ENCODE measurements at regions not wholly inside any gene's neighbourhood (a gene's known extent, or its start where the extent isn't known, plus 50 kb on each side); places are given as distances from the start of the nearest gene placed in this dataset.

DNA sequence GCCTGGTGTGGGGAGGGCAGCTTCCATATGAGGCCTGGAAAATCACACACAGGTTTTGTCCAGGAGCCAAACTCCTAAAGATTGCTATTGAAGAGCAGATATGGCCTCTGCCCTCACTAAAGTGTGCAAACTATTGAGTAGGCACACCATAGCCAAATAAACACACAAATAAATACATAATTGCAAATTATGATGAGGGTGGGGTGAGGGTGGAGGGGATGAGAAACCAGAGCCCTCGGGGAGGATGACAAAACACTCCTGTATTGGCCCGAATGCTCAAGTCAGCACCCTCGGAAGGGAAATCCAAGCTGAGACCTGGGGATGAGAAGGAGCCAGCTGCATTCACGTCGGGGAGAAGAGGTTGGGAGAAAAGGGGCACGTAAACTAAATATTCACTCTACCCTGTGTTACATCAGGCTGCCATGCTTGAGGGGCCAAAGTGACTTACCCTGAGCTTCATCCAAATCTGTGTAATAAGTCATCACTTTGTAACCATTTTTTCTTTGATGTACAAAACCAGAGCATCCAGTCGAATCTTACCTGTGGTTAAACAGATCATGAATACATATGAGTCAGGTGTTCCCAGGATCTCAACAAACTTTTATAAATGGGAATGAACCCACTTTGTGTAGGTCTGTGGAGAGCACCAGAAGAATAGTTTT is 73.9 kb upstream of the PCSK1 start:
- Histone ChIP-seq H4K5ac (ENCODE audit: insufficient read length, low read depth, low read length) (no peak overlapping the region), H2AK5ac (ENCODE audit: insufficient read length, low read length) (no peak overlapping the region), H2BK12ac (ENCODE audit: insufficient read length, low read depth, low read length) (no peak overlapping the region), H2AFZ (ENCODE audit: low read length) (no peak overlapping the region), H3K18ac (ENCODE audit: insufficient read length, low read depth, low read length) (no peak overlapping the region), H3T11ph (ENCODE audit: low read length) (no peak overlapping the region), H2BK5ac (ENCODE audit: insufficient read length, low read length) (no peak overlapping the region), H3K9ac (ENCODE audit: extremely low read depth, insufficient read length, low read length) (no peak overlapping the region), H3K56ac (ENCODE audit: insufficient read length, low read depth, low read length) (no peak overlapping the region), H3K4me1 (ENCODE audit: insufficient read depth, low read length) (no peaks in the 10 kb centered on the region), H3K79me2 (ENCODE audit: insufficient read depth, low read length) (no peaks in the 10 kb centered on the region), H2BK20ac (ENCODE audit: low read depth, low read length, poor library complexity, severe bottlenecking) (no peak overlapping the region), H3K4me2 (ENCODE audit: insufficient read depth, insufficient read length, low read length) (no peak overlapping the region), H2BK15ac (ENCODE audit: low read depth, low read length) (no peak overlapping the region), H4K20me1 (ENCODE audit: control insufficient read depth, insufficient read depth, insufficient read length) (no peaks in the 10 kb centered on the region), H4K91ac (ENCODE audit: insufficient read length, low read depth, low read length) (no peak overlapping the region), H3K23me2 (ENCODE audit: insufficient read length, low read depth, low read length, poor library complexity, severe bottlenecking) (no peaks in the 10 kb centered on the region), H4K8ac (replicated peaks; ENCODE audit: insufficient read length, low read depth, low read length) (no peak overlapping the region), H3K79me1 (ENCODE audit: insufficient read depth, low read depth, low read length, poor library complexity, severe bottlenecking) (no peaks in the 10 kb centered on the region), H3K27ac (ENCODE audit: insufficient read length, low read depth, low read length) (no peak overlapping the region), H3K27me3 (ENCODE audit: insufficient read depth, low read length) (no peaks in the 10 kb centered on the region), H3K9me3 (ENCODE audit: control insufficient read depth, low read depth, low read length) (no peaks in the 10 kb centered on the region), H3K23ac (ENCODE audit: insufficient read length, low read depth, low read length) (no peak overlapping the region), H3K14ac (ENCODE audit: insufficient read depth, low read length) (no peak overlapping the region), H2BK120ac (ENCODE audit: low read depth, low read length, poor library complexity, severe bottlenecking) (no peak overlapping the region), H3K4ac (ENCODE audit: low read depth, low read length) (no peak overlapping the region)
- WGBS (ENCODE audit: extremely low coverage, insufficient read length, low lambda C conversion rate), result no CpG with 5 or more reads among the region's 7 CpGs
- TF ChIP-seq, protein P1, sequence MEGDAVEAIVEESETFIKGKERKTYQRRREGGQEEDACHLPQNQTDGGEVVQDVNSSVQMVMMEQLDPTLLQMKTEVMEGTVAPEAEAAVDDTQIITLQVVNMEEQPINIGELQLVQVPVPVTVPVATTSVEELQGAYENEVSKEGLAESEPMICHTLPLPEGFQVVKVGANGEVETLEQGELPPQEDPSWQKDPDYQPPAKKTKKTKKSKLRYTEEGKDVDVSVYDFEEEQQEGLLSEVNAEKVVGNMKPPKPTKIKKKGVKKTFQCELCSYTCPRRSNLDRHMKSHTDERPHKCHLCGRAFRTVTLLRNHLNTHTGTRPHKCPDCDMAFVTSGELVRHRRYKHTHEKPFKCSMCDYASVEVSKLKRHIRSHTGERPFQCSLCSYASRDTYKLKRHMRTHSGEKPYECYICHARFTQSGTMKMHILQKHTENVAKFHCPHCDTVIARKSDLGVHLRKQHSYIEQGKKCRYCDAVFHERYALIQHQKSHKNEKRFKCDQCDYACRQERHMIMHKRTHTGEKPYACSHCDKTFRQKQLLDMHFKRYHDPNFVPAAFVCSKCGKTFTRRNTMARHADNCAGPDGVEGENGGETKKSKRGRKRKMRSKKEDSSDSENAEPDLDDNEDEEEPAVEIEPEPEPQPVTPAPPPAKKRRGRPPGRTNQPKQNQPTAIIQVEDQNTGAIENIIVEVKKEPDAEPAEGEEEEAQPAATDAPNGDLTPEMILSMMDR (conservative IDR thresholded peaks at IDR 0.05), result no peak
- peaks cover 8 to 16% of the 10 kb centered on the region in 2 experiments for H3K4me1 Mint-ChIP-seq
- no peaks in the 10 kb centered on the region for H3K27me3 Mint-ChIP-seq (ENCODE audit: low read depth)
- H3K4me3 Mint-ChIP-seq, result no peak overlapping the region
- no peaks in the 10 kb centered on the region for H3K36me3 Mint-ChIP-seq (ENCODE audit: insufficient read depth in 1 of 3, low read depth in 3 of 3)
- H3K9me3 Mint-ChIP-seq, result no peaks in the 10 kb centered on the region
- no peak for DNase-seq
- no peak overlapping the region for H3K27ac Mint-ChIP-seq

All from H9 (cell line).